ENCODE measurements at regions not wholly inside any gene's neighbourhood (a gene's known extent, or its start where the extent isn't known, plus 50 kb on each side); places are given as distances from the start of the nearest gene placed in this dataset.

DNA sequence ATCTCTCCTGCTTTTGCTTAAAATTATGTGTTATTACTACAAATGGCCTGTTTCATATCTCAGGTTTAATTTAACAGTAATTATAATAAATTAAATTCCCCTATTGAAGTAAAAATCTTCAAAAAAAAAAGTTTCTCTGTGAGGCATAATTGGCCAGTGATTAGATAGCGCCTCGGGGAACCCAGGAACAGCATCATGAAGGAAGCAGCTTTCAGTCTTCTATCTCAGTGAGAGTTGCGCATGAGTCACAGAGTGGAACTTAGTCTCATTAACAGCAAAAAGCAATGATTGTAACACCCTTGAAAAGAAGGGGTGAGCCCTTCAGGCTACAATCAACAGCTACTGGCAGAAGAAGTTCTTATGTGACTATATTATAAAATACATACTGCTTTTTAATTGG is 506.2 kb upstream of the ZWINT start:
- no peaks in the 10 kb centered on the region for H3F3A ChIP-seq (replicated peaks; ENCODE audit: insufficient read depth)
- WGBS (ENCODE audit: low lambda C conversion rate): 16% methylated on average over 3 of the region's 3 CpGs
- CTCF ChIA-PET: no interaction called here
- TF ChIP-seq TCF12 (IDR thresholded peaks at IDR 0.05) (no peak), MXI1 (IDR thresholded peaks at IDR 0.05; ENCODE audit: low read depth, low read length) (no peak), RFX5 (IDR thresholded peaks at IDR 0.05; ENCODE audit: low read length) (no peak), FOXJ3 (CRISPR knock-in tag; IDR thresholded peaks at IDR 0.05) (no peak), EZH2phosphoT487 (IDR thresholded peaks at IDR 0.05; ENCODE audit: borderline replicate concordance, low read depth) (no peak), USF2 (IDR thresholded peaks at IDR 0.05; ENCODE audit: borderline replicate concordance, low read depth, low read length) (no peak), NRF1 (IDR thresholded peaks at IDR 0.05; ENCODE audit: low read depth, low read length) (no peak), CTCF (IDR thresholded peaks at IDR 0.05) (no peak), FOXM1 (IDR thresholded peaks at IDR 0.05; ENCODE audit: low read depth) (no peak), NFIC (IDR thresholded peaks at IDR 0.05; ENCODE audit: borderline replicate concordance) (no peak), ELF1 (IDR thresholded peaks at IDR 0.05) (no peak), POLR2AphosphoS5 (IDR thresholded peaks at IDR 0.05; ENCODE audit: low read depth, low read length) (no peak), TEAD4 (IDR thresholded peaks at IDR 0.05; ENCODE audit: borderline replicate concordance, insufficient read depth) (no peak), RCOR1 (IDR thresholded peaks at IDR 0.05; ENCODE audit: low read length) (no peak), FOSL2 (IDR thresholded peaks at IDR 0.05; ENCODE audit: borderline replicate concordance, low read depth) (no peak), GATA2 (CRISPR knock-in tag; IDR thresholded peaks at IDR 0.05) (no peak), GABPA (IDR thresholded peaks at IDR 0.05; ENCODE audit: low read depth) (no peak)
- TF ChIP-seq, protein P1, sequence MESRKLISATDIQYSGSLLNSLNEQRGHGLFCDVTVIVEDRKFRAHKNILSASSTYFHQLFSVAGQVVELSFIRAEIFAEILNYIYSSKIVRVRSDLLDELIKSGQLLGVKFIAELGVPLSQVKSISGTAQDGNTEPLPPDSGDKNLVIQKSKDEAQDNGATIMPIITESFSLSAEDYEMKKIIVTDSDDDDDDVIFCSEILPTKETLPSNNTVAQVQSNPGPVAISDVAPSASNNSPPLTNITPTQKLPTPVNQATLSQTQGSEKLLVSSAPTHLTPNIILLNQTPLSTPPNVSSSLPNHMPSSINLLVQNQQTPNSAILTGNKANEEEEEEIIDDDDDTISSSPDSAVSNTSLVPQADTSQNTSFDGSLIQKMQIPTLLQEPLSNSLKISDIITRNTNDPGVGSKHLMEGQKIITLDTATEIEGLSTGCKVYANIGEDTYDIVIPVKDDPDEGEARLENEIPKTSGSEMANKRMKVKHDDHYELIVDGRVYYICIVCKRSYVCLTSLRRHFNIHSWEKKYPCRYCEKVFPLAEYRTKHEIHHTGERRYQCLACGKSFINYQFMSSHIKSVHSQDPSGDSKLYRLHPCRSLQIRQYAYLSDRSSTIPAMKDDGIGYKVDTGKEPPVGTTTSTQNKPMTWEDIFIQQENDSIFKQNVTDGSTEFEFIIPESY (IDR thresholded peaks at IDR 0.05; ENCODE audit: borderline replicate concordance, low read depth): no peak
- TF ChIP-seq, protein P2, sequence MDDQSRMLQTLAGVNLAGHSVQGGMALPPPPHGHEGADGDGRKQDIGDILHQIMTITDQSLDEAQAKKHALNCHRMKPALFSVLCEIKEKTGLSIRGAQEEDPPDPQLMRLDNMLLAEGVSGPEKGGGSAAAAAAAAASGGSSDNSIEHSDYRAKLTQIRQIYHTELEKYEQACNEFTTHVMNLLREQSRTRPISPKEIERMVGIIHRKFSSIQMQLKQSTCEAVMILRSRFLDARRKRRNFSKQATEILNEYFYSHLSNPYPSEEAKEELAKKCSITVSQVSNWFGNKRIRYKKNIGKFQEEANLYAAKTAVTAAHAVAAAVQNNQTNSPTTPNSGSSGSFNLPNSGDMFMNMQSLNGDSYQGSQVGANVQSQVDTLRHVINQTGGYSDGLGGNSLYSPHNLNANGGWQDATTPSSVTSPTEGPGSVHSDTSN (IDR thresholded peaks at IDR 0.05): no peak
- H3K4me3 ChIP-seq (ENCODE audit: low read depth in 2 of 2, low read length in 1 of 2): no peak overlapping the region
- H3K27me3 ChIP-seq (ENCODE audit: insufficient read depth): no peaks in the 10 kb centered on the region
- DNase-seq: no peak
- H3K9ac ChIP-seq: no peak overlapping the region
- no peak overlapping the region for H2AFZ ChIP-seq (ENCODE audit: low read depth)
- no peaks in the 10 kb centered on the region; a peak in 1 of 4 replicates for H3K4me1 ChIP-seq (ENCODE audit: control insufficient read depth in 1 of 2, insufficient read depth in 2 of 2, low read depth in 1 of 2, low read length in 1 of 2)
- no peaks in the 10 kb centered on the region for H3K9me3 ChIP-seq
- H3K4me2 ChIP-seq: no peak overlapping the region
- no peaks in the 10 kb centered on the region for H3K36me3 ChIP-seq (replicated peaks in 1 of 2; ENCODE audit: control insufficient read depth in 1 of 2, insufficient read depth in 2 of 2, low read length in 1 of 2)
- no peaks in the 10 kb centered on the region for H3K9me2 ChIP-seq
- H4K20me1 ChIP-seq (ENCODE audit: insufficient read depth): no peaks in the 10 kb centered on the region
- no peaks in the 10 kb centered on the region for H3K79me2 ChIP-seq (ENCODE audit: insufficient read depth)
- H3K27ac ChIP-seq (ENCODE audit: low read depth in 2 of 2, low read length in 1 of 2): no peak overlapping the region
- POLR2A ChIA-PET: no interaction called here
